ENCODE measurements at regions not wholly inside any gene's neighbourhood (a gene's known extent, or its start where the extent isn't known, plus 50 kb on each side); places are given as distances from the start of the nearest gene placed in this dataset.

- Histone ChIP-seq H3K4me3 (ENCODE audit: low read depth, low read length) (no peak overlapping the region), H3K27me3 (no peaks in the 10 kb centered on the region), H3K36me3 (no peaks in the 10 kb centered on the region), H3K4me1 (no peaks in the 10 kb centered on the region), H3K9me3 (no peaks in the 10 kb centered on the region)
- no peak for DNase-seq
- TF ChIP-seq, protein P1, sequence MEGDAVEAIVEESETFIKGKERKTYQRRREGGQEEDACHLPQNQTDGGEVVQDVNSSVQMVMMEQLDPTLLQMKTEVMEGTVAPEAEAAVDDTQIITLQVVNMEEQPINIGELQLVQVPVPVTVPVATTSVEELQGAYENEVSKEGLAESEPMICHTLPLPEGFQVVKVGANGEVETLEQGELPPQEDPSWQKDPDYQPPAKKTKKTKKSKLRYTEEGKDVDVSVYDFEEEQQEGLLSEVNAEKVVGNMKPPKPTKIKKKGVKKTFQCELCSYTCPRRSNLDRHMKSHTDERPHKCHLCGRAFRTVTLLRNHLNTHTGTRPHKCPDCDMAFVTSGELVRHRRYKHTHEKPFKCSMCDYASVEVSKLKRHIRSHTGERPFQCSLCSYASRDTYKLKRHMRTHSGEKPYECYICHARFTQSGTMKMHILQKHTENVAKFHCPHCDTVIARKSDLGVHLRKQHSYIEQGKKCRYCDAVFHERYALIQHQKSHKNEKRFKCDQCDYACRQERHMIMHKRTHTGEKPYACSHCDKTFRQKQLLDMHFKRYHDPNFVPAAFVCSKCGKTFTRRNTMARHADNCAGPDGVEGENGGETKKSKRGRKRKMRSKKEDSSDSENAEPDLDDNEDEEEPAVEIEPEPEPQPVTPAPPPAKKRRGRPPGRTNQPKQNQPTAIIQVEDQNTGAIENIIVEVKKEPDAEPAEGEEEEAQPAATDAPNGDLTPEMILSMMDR (IDR thresholded peaks at IDR 0.05; ENCODE audit: low read depth, low read length), result no peak
Observed at GRCh38 chr1:68340951-68341350, 108.6 kb upstream of the WLS start.

GRCh38 chr1:68339505-68339904 is 107.2 kb upstream of the WLS start:
- Histone ChIP-seq H3K4me1 (no peaks in the 10 kb centered on the region), H3K36me3 (no peaks in the 10 kb centered on the region), H3K27me3 (no peaks in the 10 kb centered on the region), H3K4me3 (ENCODE audit: low read depth, low read length) (no peak overlapping the region), H3K9me3 (no peaks in the 10 kb centered on the region)
- DNase-seq, result no peak
- TF ChIP-seq, protein P1 (IDR thresholded peaks at IDR 0.05; ENCODE audit: low read depth, low read length), result no peak

DNA sequence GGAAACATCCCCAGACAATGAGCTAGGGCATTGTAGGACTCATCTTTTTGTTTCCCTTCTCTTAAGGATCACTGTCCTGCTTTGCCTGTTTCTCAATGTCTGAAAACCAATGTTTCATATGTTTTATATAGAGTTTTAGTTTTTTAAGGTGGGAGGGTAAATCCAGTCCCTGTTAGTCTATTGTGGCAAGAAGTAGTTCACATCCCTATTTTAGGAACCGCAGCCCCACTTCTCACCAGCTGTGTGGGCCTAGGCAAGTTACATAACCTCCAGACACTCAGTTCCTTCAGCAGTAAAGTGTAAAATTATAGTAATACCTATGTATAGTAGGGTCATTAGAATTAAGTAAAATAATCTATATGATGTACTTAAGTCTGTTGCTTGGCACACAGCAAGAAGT is 105.8 kb upstream of the WLS start:
- Histone ChIP-seq H3K27me3 (no peaks in the 10 kb centered on the region), H3K4me1 (no peaks in the 10 kb centered on the region), H3K4me3 (ENCODE audit: low read depth, low read length) (no peak overlapping the region), H3K9me3 (no peaks in the 10 kb centered on the region), H3K36me3 (no peaks in the 10 kb centered on the region)
- no peak for DNase-seq
- TF ChIP-seq, protein P1 (IDR thresholded peaks at IDR 0.05; ENCODE audit: low read depth, low read length), result no peak

GRCh38 chr1:68332041-68332440 is 99.7 kb upstream of the WLS start:
- H3K27me3 ChIP-seq, result no peaks in the 10 kb centered on the region
- DNase-seq, result no peak
- TF ChIP-seq, protein P1 (IDR thresholded peaks at IDR 0.05; ENCODE audit: low read depth, low read length), result no peak

GRCh38 chr1:68331117-68331865 is 99.0 kb upstream of the WLS start:
- Histone ChIP-seq H3K4me3 (ENCODE audit: low read depth, low read length) (no peak overlapping the region), H3K4me1 (no peaks in the 10 kb centered on the region), H3K36me3 (no peaks in the 10 kb centered on the region), H3K27me3 (no peaks in the 10 kb centered on the region), H3K9me3 (no peaks in the 10 kb centered on the region)
- TF ChIP-seq, protein P1 (IDR thresholded peaks at IDR 0.05; ENCODE audit: low read depth, low read length), result no peak
- DNase-seq, result no peak

More at GRCh38 chr1:68332041-68332440, 99.7 kb upstream of the WLS start:
- Histone ChIP-seq H3K4me3 (ENCODE audit: low read depth, low read length) (no peak overlapping the region), H3K9me3 (no peaks in the 10 kb centered on the region), H3K4me1 (no peaks in the 10 kb centered on the region), H3K36me3 (no peaks in the 10 kb centered on the region)

DNA sequence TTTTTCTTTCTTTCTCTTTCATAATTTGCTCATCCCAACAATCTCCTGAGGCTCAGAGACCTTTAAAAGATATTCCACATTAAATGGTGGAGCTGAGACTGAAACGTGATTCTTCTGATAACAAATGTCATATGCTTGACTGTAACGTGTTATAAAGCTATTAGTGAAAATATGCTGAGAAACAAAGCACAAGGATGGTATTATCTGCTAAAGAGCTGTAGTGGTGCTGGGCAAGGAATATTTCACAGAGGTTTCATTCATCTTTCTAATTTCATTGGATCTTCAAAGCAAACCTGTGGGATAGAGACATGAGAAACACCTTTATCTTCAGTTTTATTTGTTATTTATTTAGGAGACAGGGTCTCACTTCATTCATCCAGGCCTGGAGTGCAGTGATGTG is 98.1 kb upstream of the WLS start:
- Histone ChIP-seq H3K9me3 (no peaks in the 10 kb centered on the region), H3K4me1 (no peaks in the 10 kb centered on the region), H3K27me3 (no peaks in the 10 kb centered on the region), H3K4me3 (ENCODE audit: low read depth, low read length) (no peak overlapping the region), H3K36me3 (no peaks in the 10 kb centered on the region)
- no peak for DNase-seq
- TF ChIP-seq, protein P1 (IDR thresholded peaks at IDR 0.05; ENCODE audit: low read depth, low read length), result no peak
